Umbilical cord (tissue), 1 donor: ENCODE measurements at regions not wholly inside any gene's neighbourhood (a gene's known extent, or its start where the extent isn't known, plus 50 kb on each side); places are given as distances from the start of the nearest gene placed in this dataset.
"Not testable (repeated sequence)": the region's sequence is repeated elsewhere in the genome, so short reads cannot be mapped to it uniquely, and the experiment has no call there.

Experiments
- DNase-seq: peaks from one replicate; pipeline ENCODE4 v3.0.0-alpha.2; 2015; ENCODE audit warnings: low spot score

DNA sequence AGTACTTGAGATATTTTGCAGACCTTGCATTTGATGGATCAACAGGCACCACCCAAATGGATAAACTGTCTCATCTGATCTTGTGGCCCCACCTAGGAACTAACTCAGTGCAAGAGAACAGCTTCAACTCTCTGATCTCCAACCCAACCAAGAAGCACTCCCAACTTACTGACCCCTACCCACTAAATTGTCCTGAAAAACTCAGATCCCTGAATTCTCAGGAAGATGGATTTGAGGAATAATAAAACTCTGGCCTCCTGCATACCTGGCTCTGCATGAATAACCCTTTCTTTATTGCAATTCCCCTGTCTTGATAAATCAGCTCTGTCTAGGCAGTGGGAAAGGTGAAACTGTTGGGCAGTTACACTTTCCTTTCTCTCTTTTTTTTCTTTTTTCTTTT lies 247.9 kb downstream of the ZPLD1 start:
- no peak for DNase-seq

DNA sequence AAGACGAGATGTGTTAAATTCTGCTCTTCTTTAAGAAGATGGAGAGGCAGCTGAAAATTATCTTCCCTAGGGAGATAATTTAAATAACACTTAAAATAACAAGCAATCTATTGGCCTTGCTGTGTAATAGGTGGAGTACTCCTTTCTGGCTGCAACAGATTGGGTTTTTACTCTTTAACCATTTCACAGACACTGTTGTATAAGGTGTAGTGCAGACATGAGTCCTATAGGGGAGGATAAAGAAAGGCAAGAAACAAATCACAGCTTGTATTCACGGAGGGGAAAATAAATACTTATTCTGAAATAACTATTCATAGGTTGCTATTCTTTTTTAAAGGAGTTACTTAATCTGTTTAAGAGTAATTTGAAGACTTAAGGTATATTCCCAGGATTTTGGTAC lies 252.0 kb downstream of the ZPLD1 start:
- no peak for DNase-seq

DNA sequence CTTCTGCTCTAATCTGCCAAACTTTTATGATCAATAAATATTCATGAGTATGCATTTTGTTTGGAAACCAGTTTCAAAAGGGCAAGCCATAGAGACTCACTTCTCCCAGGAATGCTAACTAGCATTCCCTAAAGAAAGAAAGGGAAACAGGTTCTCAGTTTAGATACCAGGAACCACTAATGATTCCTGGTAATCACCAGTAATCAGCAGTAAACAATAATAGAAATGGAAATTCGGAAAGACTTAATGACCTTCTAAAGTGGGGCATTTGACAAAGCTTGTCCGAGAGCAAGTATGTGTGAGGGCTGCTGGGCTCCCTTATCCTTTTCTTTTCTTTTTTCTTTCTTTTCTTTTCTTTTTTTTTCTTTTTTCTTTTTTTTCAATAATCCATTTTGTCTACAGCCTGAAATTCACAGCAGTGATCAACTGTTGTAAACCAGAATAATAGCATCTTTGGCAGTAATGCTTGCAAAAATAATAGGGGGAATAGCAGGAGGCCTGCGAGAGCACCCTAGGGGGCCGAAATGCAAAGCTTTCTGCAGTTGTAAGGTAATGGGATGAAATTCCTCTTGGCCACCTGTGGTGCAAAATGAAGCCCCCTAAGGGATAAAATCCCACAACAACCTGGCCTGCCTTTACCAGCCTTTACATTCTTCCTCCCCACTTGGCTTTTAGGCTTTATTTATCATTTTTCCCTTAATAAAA lies 253.2 kb downstream of the ZPLD1 start:
- no peak for DNase-seq

DNA sequence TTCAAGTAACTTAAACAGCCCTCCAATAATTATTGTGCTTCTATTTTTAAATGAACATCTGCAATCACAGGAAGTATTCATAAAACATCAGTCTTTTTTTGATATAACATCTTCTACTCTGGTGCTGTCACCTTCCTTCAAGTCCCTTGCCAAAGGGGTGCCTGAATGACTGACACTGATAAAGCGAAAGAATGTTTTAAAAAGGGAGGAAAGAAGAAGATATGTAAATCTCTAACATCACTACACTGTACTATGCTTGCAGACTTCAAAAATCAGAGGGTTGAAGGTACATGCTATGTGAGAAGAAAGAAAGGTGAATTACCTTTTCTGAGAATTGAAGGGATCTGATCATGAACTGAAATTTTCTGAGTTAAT lies 253.7 kb downstream of the ZPLD1 start:
- no peak for DNase-seq

DNA sequence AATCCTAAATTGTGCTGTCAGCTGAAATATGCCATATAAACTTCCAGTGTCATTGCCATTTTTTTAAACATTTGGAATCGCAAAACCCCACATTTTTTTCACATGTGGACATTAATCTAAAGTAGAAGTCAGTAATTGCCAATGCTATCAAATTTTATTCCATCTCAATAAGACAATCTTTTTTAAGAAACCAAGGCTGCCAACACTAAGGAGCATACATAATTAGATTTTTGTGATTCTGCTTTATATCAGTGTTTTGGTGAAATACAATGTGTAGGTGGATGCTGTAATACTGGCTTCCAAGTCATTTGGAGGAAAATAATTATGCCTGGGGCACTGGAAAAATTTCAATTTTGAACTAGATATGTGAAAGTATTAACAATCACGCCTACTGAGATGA lies 256.7 kb downstream of the ZPLD1 start:
- DNase-seq: no peak

DNA sequence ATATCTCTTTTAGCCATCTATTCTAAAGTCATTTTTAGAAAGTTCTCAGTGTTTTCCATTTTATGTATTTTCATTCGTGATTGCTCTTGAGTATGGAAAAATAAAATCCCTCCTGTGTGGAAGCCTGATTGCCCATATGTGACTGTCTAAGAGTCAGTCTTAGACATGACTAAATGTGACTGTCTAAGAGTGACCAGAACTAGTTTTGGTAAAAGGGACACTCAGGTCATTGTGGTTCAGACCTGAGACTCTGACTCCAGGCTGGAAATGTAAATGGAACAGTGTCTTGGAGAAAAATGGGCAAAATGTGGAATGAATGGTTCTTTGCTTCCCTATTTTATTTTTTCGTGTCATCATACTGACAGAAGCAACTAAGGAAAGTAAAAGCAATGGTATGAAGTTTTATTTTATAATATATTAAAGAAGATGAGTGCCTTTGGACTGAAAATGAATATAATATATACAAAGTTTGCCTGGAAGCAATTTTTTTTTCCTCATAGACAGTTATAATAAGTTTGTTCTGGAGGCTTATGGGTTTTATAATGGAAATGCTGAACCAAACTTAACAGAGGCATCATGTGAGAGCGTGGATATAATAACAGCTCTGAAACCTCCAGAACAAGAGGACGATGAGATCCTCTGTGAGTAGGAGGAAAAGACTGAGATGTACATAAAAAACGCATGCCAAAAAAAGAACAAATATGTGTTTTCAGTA lies 264.4 kb downstream of the ZPLD1 start:
- DNase-seq: no peak

DNA sequence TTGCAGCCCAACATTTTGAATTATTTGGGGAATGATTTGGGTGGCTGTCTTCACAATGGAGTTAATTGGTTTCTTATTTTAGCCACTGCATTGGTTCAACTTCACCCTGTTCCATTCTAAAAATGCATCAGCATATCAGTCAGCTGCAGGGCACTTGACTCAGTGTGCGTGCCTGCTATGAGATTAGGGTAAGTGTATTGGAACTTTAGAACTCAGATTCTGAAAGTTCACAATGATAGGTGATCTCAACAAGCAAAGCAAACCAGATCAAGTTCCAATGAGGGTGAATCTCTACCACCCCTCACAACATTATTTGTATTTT lies 265.0 kb downstream of the ZPLD1 start:
- no peak for DNase-seq

DNA sequence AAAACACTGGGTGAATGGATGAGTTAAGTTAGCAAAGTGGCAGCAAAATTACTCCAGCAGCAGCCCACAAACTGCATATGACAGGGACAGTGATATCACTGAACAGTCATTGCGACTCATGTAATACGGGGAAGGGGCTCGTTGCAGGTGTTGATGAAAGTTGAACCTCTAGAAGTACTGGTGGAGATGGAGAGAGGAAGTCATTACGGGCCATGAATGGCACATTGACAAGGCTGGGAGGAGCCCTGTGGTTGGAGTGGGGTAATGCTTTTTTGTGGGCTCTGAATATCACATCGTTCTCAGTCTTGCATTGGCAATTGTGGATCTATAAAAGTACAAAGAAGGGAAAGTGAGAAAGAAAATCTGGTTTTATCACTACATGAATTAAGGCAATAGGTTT lies 278.1 kb downstream of the ZPLD1 start:
- DNase-seq: no peak

DNA sequence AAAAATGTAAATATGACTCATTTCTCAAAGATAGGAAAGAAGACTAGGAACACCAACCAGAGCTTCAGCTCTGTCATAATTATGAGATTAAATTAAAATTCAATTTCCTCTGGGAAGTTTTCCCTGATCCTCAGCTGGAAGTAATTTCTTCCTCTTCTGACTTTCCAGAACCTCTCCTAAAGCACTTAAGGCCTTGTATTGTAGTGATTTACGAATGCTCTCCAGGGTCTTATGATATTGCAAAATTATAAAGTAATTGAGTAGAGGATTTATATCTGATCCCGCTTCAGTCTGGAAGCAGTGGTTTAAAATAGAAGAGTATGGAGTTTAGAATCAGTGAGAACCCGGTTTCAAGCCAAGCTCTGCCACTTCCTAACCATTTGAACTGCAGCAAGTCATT lies 279.8 kb downstream of the ZPLD1 start:
- DNase-seq: peak; percentile 12

DNA sequence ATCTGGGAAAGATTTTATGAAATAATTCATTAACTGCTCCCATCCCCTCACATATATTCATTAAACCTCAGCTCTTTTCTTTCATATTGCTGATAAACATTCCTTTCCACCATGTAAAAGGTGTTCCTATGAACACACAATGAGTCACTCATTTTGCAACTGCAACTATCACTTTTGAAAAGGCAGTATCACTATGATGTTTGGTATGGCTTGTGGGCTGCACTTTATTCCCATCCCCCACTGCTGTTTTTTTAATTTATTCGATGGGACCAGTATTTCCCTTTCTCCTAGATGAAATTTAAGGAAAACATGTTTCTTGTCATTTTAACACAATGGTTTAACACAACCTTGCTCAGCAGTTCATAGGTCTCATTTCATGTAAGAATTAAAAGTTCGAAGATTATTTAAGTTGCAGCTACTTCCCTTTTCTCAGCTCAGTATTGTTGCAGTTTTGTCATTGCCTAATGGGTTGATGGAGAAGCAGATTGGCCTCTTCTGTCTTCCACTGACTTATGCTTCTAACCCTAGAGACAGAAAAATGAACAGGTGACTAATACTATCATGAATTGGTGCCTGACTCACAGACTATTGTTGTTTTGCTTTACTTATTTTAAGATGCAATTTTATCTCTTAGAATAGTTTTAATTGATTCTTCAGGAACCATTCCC lies 280.3 kb downstream of the ZPLD1 start:
- no peak for DNase-seq

DNA sequence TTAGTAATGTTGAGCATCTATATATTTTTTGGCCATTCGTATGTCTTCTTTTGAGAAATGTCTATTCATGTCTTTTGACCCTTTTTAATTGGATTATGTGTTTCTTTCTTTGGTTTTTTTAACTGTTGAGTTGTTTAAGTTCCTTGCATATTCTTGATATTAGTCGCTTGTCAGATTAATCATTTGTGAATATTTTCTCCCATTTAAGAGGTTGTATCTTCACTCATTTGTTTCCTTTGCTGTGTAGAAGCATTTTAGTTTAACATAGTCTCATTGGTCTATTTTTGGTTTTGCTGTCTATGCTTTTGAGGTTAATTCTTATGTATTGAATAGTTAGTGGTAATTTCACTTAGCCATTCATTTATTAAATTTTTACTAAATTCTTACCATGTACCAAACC lies 283.8 kb downstream of the ZPLD1 start:
- DNase-seq: no peak

DNA sequence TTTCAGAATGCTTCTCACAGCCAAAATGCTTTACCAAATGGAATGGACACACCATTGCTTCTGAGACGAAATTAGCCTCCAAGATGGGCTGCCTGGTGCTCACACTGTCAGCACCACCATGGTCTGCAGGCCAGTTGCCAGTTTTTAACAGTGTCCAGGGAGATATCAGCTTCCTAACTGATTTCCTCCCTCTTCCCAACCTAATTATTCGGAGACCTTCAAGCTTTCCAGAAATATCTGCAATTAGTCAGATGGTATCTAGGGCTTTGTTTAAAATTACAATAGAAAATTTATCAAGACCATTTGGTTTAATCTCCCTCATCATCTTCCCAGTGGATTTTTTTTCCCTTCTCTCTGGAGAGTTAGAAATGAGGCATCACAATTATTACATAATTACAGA lies 287.5 kb downstream of the ZPLD1 start:
- DNase-seq: no peak

DNA sequence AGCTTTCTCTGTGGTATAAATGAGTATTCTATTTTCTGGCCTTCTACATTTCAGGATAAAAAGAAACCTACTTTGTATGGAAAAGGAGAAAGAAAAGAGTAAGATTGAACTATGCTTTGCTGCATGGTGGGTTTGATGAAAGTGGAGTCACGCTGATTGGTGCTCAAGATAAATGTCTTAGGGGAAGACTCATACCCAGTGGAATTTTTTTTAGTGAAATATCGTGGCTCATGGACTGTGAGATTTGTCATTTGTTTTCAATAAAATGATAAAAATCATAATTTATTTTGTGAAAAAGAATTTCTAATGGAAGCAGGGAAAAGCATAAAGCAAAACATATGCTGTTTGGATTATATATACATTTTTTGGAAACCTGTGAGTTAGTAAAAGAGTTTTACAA lies 292.5 kb downstream of the ZPLD1 start:
- no peak for DNase-seq

DNA sequence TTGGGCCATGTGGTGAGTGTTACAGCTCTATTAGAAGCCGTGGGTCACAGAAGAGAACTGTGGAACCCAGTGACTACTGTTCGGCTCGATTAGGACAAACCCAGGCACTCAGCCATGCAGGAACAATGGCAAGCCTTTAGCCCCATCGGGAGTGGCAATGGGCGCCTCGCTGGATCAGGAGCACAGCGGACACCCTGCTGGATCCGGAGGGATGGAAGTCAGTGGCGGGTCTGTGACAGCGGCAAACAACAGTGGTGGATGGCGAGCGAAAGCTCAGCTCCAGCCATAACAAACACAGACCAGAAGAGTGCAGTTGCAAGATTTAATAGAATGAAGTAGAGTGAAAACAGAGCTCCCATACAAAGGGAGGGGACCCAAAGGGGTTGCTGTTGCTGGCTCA lies 297.8 kb downstream of the ZPLD1 start:
- not testable (repeated sequence) for DNase-seq

DNA sequence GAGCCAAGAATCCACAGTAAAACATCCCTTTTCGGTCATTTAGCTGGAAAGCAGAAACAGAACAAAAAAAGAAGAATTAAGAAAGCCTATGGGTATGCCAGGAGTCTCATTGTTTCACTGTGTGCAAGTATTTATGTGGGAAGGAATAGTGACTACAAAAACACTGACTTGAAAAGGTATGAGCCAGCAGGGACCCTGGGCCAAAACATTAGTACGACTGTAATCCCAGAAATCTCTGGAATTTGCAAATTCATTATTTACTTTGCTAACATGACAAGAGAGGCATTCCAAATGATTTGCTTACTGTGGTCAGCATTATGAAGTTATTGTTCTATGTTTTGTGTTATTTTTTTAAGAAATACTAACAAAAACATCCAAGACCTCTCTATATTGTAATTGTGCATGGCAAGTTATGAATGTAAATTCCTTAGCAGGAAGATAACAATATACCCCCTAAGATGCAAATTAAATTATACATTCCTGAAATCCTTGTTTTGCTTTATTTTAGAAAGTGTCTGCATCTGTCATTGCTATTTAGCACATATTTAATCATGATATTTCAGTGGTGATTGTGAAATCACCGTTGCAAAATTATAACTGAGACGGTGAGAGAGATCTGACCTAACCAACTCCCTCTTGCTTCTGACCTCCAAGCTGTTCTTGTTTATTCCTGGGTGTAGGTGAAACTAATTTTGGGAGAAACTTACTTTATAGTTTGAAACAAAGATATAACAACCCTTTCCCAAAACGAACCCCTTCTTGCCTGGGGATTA lies 299.2 kb downstream of the ZPLD1 start:
- DNase-seq: no peak

DNA sequence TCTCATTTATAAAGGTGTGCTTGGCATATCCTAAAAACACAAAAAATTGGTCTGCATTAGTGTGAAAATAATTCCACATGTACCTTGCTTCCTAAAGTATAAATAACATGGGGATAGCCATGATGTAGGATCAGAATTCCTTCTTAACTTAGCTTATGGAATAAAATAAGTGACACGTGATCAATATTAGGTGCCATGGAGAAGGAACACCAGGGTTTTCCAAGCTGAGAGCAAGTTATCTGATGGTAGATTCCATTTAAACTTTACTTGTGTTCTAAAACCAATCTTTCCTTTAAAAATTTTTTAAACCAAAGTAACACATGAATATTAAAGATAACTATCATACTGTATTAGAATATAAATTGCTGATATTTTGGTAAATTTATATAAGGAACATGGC lies 300.5 kb downstream of the ZPLD1 start:
- no peak for DNase-seq

DNA sequence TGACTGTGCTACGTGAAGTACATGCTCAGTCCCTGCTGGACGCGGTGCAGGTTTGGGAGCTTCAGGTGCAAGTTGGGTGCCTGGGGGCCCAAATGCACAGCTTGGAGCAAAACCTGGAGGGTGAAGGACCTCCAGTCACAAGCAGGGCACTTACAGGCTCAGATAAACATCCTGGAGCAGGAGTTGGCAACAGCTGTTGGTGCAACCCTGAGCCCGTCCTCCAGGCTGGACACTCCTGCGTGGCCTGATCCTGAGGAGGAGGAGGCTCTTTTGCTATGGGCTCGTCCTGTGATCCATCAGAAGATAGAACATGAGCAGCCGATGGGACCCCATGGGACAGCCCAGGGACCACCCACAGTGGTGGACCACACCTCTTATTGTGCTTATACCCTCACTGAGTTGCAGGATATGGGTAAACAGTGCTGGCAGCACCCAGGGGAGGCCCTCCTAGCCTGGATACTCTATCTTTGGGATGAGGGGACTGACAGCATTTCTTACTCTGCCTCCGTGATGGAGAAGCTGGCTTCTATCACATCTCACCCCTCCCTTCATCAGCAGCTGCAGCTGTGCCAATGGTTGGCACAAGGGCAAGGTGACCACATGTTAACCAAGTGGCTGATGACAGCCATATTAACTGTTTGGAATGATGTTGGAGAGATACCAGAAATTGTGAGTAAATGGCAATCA lies 301.6 kb downstream of the ZPLD1 start:
- DNase-seq: no peak

DNA sequence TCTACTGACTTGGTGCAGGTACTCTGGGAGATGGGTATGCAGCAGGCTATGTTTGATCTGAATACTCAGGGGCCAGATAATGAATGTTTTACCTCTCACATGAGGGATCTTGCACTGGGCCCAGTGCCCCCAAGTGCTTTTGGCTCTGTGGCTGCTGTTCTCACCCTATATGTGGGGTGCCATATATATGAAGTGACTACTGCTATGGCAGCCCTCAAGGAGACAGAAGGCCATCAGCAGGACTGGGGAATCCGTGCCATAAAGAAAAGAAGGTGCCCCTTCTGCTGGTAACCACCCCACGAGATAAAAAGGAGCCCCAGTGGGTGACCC lies 302.1 kb downstream of the ZPLD1 start:
- no peak for DNase-seq

DNA sequence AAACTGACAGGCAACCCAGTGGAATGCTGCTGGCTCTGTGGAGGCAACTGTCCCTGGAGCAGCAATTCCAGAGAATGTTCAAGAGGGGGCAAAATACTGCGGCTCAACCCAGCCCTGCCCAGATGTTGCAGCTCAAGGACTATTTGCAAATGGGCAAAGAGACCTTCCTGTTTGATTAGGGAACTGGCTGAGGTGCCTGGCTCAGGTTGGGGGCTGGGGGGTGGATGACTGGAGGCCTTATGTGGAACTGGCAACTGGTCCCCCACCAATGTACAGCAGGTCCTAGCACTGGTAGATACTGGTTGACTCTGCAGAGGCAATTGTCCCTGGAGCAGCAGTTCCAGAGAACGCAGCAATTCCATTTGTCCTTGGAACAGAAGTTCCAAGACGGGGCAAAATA lies 302.5 kb downstream of the ZPLD1 start:
- no peak for DNase-seq

DNA sequence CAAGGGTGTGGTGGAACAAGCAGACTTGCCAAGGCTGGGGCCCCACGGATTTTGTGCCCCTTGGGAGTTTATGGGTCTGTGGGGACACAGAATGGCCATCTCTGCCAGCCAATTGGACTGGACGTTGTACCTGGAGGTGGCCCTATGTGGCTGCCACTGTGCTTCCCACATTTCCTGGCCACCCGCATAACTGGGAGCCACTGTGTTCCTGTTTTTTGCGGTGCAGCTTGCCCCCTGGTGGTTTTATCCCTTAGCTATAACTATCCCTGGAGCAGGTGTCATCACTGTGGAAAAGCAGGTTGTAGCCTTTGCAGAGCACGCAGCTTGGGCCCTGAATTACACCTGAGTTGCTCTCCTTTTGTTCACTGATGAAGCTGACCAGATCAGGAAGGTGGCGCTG lies 306.3 kb downstream of the ZPLD1 start:
- no peak for DNase-seq

DNA sequence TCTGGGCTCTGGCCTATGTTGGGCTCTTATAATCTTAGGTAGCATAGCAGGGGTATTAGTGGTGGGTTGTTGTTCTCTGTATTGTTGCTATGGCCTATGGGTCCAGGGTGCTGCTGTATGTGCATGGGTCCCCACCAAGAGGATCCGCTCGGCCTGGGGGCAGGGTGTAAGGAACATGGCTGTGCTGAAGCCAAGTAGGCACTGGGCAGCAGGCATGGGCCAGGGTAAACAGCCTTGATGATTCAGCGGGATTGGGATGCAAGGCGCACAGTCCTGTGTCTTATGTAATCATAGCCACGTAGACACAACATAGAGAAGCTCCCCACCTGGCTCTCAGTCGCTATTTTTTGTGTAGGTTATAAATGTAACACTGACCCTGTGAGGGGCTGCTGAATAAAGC lies 306.9 kb downstream of the ZPLD1 start:
- no peak for DNase-seq

DNA sequence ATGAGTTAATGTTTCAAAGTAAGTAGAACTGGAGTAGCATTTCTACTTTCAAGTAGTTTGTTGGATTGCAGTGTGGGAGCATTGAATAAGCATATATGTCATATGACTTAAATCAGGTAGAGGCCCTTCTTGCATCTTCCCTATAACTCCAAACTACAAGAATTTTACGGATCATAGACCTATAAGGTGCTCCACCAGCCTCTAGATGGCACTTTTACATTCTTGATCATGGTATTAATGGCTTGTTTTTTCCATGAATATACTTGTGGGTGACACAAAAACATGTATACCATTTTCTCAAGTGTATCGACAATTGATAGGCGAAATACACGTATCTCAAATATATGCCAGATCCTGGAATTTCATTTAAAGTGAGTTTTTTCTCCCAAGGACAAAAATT lies 311.1 kb downstream of the ZPLD1 start:
- DNase-seq: no peak
